ENCODE measurements at regions not wholly inside any gene's neighbourhood (a gene's known extent, or its start where the extent isn't known, plus 50 kb on each side); places are given as distances from the start of the nearest gene placed in this dataset.

DNA sequence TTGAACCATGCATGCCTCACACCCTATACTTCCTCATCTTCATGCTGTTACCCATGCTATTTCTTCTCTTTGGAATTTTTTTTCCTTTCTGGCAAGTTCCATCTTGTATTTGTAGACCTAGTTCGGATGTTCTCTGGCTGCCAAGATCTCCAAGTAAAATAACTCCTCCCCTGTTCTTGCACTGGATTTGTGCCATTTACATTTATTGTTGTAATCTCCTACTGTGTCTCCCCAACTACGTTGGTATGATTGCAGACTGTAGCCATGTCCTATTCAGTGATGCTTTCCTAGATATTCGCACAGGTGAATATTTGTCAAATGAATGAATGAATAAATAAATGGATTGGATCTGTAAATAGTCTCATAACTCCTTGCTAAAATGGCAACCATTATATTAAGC is 546.0 kb downstream of the MN1 start:
- Histone ChIP-seq H3K27ac (no peak overlapping the region), H3K36me3 (replicated peaks in 1 of 2) (no peaks in the 10 kb centered on the region), H3K4me1 (replicated peaks in 1 of 2) (no peaks in the 10 kb centered on the region), H3K9me3 (replicated peaks in 1 of 3) (no peaks in the 10 kb centered on the region), H3K4me3 (no peak overlapping the region), H3K27me3 (no peaks in the 10 kb centered on the region)
- no peak for TF ChIP-seq POLR2A (IDR thresholded peaks at IDR 0.05)
- TF ChIP-seq, protein P1, sequence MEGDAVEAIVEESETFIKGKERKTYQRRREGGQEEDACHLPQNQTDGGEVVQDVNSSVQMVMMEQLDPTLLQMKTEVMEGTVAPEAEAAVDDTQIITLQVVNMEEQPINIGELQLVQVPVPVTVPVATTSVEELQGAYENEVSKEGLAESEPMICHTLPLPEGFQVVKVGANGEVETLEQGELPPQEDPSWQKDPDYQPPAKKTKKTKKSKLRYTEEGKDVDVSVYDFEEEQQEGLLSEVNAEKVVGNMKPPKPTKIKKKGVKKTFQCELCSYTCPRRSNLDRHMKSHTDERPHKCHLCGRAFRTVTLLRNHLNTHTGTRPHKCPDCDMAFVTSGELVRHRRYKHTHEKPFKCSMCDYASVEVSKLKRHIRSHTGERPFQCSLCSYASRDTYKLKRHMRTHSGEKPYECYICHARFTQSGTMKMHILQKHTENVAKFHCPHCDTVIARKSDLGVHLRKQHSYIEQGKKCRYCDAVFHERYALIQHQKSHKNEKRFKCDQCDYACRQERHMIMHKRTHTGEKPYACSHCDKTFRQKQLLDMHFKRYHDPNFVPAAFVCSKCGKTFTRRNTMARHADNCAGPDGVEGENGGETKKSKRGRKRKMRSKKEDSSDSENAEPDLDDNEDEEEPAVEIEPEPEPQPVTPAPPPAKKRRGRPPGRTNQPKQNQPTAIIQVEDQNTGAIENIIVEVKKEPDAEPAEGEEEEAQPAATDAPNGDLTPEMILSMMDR (IDR thresholded peaks at IDR 0.05) = no peak
- DNase-seq = no peak
- 65 to 79% (median 72%) methylated on average over 3 of the region's 3 CpGs for WGBS, 4 donors
- intact Hi-C loops (cut with DNase I) = no loop called here

DNA sequence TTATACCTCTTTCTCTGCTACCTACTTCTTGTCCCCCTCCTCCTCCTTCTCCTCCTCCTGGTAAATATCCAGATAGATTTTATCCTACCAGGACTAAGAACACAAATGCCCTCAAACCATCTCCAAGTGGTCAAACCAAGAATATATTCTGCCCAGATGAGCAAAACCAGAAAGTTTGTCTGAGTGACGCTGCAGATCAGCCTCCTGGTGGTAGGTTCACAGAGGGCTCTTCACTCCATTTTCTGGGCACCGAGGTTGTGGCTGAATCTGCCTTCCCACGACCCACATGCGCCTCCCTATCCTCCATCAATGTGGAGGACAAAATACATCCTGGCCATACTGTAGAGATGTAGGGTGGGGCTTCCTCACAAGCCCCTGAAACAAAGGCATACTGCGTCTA is 543.6 kb downstream of the MN1 start:
- Histone ChIP-seq H3K27me3 (no peaks in the 10 kb centered on the region), H3K4me1 (replicated peaks in 1 of 2) (no peaks in the 10 kb centered on the region), H3K27ac (no peak overlapping the region), H3K4me3 (no peak overlapping the region), H3K9me3 (replicated peaks in 1 of 3) (no peaks in the 10 kb centered on the region), H3K36me3 (replicated peaks in 1 of 2) (no peaks in the 10 kb centered on the region)
- intact Hi-C loops (cut with DNase I) = no loop called here
- 75 to 85% (median 79%) methylated on average over 5 of the region's 5 CpGs for WGBS, 4 donors
- TF ChIP-seq POLR2A (IDR thresholded peaks at IDR 0.05) = no peak
- TF ChIP-seq, protein P1 (IDR thresholded peaks at IDR 0.05) = no peak
- DNase-seq = no peak

DNA sequence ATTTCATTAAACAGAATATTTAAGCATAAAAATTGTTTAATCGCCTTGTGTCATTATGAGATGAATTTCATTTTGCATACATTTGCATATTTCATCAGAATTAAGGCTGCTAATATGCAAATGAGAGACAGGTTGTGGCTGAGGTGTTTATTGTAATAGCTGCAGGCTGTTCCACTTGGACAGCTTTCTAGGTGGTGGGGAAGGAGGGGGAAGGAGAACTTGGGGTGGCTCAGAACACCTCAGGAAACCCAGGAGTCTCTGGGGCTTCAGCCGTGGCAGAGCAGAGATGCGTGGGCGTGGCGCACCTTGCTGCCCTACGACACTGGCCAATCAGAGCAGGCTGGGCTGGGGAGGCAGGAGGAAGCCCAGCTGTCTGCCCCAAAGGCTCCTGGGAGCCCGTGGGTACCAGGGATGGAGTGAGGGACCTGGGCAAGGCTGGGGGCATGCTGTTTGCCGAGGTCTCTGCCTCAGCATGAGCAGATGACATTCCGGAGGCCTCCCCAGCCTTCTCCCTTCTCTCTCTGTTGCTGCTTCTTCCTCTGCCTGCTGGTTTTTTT is 542.9 kb downstream of the MN1 start:
- DNase-seq = no peak
- no peak overlapping the region for H3K4me3 ChIP-seq
- H3K27ac ChIP-seq = no peak overlapping the region
- no peaks in the 10 kb centered on the region for H3K36me3 ChIP-seq (replicated peaks in 1 of 2)
- intact Hi-C loops (cut with DNase I) = no loop called here
- TF ChIP-seq POLR2A (IDR thresholded peaks at IDR 0.05) = no peak
- TF ChIP-seq, protein P1 (IDR thresholded peaks at IDR 0.05) = no peak
- no peaks in the 10 kb centered on the region for H3K27me3 ChIP-seq
- no peaks in the 10 kb centered on the region for H3K9me3 ChIP-seq (replicated peaks in 1 of 3)
- H3K4me1 ChIP-seq (replicated peaks in 1 of 2) = no peaks in the 10 kb centered on the region
- 57 to 71% (median 62%) methylated on average over 9 of the region's 9 CpGs for WGBS, 4 donors

DNA sequence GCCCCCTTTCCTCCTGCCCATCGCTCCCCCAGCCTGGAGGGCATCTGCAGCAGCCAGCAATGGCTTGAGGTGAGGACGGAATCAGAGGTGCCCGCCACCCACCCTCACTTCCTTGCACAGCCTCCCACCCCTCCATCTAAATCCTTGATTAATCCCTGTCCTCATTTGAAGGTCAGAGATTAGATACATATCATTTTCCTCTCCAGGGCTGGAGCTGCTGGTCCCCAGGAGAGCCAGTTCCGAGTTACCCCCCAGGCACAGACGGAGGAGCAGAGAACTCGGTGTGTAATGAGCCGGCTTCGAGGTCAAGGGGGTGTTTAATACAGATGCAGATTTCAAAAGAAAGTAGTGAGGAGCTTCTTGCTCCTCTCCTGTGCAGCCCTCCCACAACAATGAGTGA is 542.1 kb downstream of the MN1 start:
- H3K4me1 ChIP-seq (replicated peaks in 1 of 2) = no peaks in the 10 kb centered on the region
- intact Hi-C loops (cut with DNase I) = no loop called here

More for the DNA sequence above, 542.1 kb downstream of the MN1 start:
- H3K9me3 ChIP-seq (replicated peaks in 1 of 3) = no peaks in the 10 kb centered on the region
- no peak for DNase-seq
- 30 to 45% (median 42%) methylated on average over 8 of the region's 8 CpGs for WGBS, 4 donors
- no peak overlapping the region for H3K4me3 ChIP-seq
- no peak overlapping the region for H3K27ac ChIP-seq
- TF ChIP-seq POLR2A (IDR thresholded peaks at IDR 0.05) = no peak
- TF ChIP-seq, protein P1 (IDR thresholded peaks at IDR 0.05) = no peak
- no peaks in the 10 kb centered on the region for H3K27me3 ChIP-seq
- H3K36me3 ChIP-seq (replicated peaks in 1 of 2) = no peaks in the 10 kb centered on the region

Data from adrenal gland (tissue), 9 donors.